ENCODE measurements at regions not wholly inside any gene's neighbourhood (a gene's known extent, or its start where the extent isn't known, plus 50 kb on each side); places are given as distances from the start of the nearest gene placed in this dataset.

DNA sequence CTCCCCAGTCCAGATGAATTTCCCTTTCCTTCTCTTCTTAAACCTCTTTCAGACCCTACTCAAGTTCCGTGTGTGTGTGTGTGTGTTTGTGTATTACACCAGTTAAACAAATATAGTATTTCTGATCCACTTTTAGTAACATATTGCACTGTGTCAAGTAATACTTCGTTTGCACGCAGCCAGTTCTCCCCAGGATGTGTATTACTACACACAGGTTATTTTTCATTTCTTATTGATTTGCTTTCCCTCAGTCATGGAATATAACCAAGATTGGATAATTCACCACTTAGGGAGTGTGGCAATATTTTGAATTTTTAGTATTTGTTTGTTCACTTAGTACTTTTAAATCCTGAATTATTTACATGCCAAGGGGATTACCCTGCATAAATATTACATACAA lies 667.0 kb downstream of the NR2F2 start:
- no peak overlapping the region for H3K27ac ChIP-seq (ENCODE audit: insufficient read depth, low read length)
- no peak overlapping the region for H2BK5ac ChIP-seq (ENCODE audit: low read depth, low read length, poor library complexity, severe bottlenecking)
- no TSS peak for BruUV-seq (replicated peaks)
- no peak overlapping the region for H2AK9ac ChIP-seq (replicated peaks; ENCODE audit: low read depth, low read length, poor library complexity)
- no peaks in the 10 kb centered on the region for H3K27me3 ChIP-seq (ENCODE audit: control insufficient read depth, insufficient read depth, low read length)
- intact Hi-C loops (cut with micrococcal nuclease) (no loop called here), in situ Hi-C loops (cut with MboI; ENCODE audit: low sequenced_read_pairs) (no loop called here), dilution Hi-C loops (cut with HindIII; ENCODE audit: low sequenced_read_pairs, unreplicated experiment) (no loop called here)
- no peak overlapping the region for H4K5ac ChIP-seq (ENCODE audit: low read depth, low read length)
- H3K4me3 ChIP-seq (ENCODE audit: insufficient read depth, low read depth, low read length), result no peak overlapping the region
- DNase-seq, result no peak
- H2AFZ ChIP-seq (replicated peaks; ENCODE audit: low read length, poor library complexity), result no peak overlapping the region
- no peak overlapping the region for H2AK5ac ChIP-seq (ENCODE audit: low read depth, low read length)
- H3K79me1 ChIP-seq (ENCODE audit: low read depth in 1 of 2, low read length in 2 of 2), result no peaks in the 10 kb centered on the region
- H4K91ac ChIP-seq (ENCODE audit: insufficient read depth, low read depth, low read length), result no peak overlapping the region
- H3K9me1 ChIP-seq (ENCODE audit: insufficient read depth, low read length), result no peaks in the 10 kb centered on the region
- no CpG with 5 or more reads among the region's 3 CpGs for WGBS, 2 experiments (ENCODE audit: extremely low coverage in 2 of 2, insufficient read length in 1 of 2)
- H3K56ac ChIP-seq (ENCODE audit: extremely low read depth, insufficient read depth, low read length), result no peak overlapping the region
- no peak overlapping the region for H2BK20ac ChIP-seq (ENCODE audit: low read depth, low read length)
- H3K9ac ChIP-seq (ENCODE audit: low read depth, low read length), result no peak overlapping the region
- TF ChIP-seq RCOR1 (IDR thresholded peaks at IDR 0.05; ENCODE audit: insufficient replicate concordance, low read length) (no peak), POLR2A (IDR thresholded peaks at IDR 0.05; ENCODE audit: low read depth, low read length) (no peak), BHLHE40 (IDR thresholded peaks at IDR 0.05; ENCODE audit: low read depth, low read length) (no peak), CHD1 (IDR thresholded peaks at IDR 0.05; ENCODE audit: low read depth, low read length) (no peak), RAD21 (IDR thresholded peaks at IDR 0.05; ENCODE audit: low read length) (no peak), CEBPB (IDR thresholded peaks at IDR 0.05; ENCODE audit: low read depth, low read length) (no peak), RFX5 (IDR thresholded peaks at IDR 0.05; ENCODE audit: low read depth, low read length) (no peak), NFE2L2 (IDR thresholded peaks at IDR 0.05; ENCODE audit: low read depth, low read length) (no peak), SMC3 (IDR thresholded peaks at IDR 0.05; ENCODE audit: low read depth, low read length) (no peak), MXI1 (IDR thresholded peaks at IDR 0.05; ENCODE audit: borderline replicate concordance, low read depth, low read length) (no peak), FOS (IDR thresholded peaks at IDR 0.05; ENCODE audit: low read depth, low read length) (no peak), MAZ (IDR thresholded peaks at IDR 0.05; ENCODE audit: borderline replicate concordance, low read depth, low read length) (no peak), MAFK (IDR thresholded peaks at IDR 0.05; ENCODE audit: low read depth, low read length) (no peak)
- TF ChIP-seq, protein P1, sequence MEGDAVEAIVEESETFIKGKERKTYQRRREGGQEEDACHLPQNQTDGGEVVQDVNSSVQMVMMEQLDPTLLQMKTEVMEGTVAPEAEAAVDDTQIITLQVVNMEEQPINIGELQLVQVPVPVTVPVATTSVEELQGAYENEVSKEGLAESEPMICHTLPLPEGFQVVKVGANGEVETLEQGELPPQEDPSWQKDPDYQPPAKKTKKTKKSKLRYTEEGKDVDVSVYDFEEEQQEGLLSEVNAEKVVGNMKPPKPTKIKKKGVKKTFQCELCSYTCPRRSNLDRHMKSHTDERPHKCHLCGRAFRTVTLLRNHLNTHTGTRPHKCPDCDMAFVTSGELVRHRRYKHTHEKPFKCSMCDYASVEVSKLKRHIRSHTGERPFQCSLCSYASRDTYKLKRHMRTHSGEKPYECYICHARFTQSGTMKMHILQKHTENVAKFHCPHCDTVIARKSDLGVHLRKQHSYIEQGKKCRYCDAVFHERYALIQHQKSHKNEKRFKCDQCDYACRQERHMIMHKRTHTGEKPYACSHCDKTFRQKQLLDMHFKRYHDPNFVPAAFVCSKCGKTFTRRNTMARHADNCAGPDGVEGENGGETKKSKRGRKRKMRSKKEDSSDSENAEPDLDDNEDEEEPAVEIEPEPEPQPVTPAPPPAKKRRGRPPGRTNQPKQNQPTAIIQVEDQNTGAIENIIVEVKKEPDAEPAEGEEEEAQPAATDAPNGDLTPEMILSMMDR (conservative IDR thresholded peaks at IDR 0.05; ENCODE audit: low read depth, low read length), result no peak
- TF ChIP-seq, protein P2, sequence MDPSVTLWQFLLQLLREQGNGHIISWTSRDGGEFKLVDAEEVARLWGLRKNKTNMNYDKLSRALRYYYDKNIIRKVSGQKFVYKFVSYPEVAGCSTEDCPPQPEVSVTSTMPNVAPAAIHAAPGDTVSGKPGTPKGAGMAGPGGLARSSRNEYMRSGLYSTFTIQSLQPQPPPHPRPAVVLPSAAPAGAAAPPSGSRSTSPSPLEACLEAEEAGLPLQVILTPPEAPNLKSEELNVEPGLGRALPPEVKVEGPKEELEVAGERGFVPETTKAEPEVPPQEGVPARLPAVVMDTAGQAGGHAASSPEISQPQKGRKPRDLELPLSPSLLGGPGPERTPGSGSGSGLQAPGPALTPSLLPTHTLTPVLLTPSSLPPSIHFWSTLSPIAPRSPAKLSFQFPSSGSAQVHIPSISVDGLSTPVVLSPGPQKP (IDR thresholded peaks at IDR 0.05; ENCODE audit: borderline replicate concordance, low read depth, low read length), result no peak
- TF ChIP-seq, protein P3, sequence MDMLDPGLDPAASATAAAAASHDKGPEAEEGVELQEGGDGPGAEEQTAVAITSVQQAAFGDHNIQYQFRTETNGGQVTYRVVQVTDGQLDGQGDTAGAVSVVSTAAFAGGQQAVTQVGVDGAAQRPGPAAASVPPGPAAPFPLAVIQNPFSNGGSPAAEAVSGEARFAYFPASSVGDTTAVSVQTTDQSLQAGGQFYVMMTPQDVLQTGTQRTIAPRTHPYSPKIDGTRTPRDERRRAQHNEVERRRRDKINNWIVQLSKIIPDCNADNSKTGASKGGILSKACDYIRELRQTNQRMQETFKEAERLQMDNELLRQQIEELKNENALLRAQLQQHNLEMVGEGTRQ (IDR thresholded peaks at IDR 0.05; ENCODE audit: low read depth, low read length), result no peak
- no peak overlapping the region for H3K23ac ChIP-seq (ENCODE audit: low read depth, low read length)
- H2BK15ac ChIP-seq (ENCODE audit: low read depth, low read length), result no peak overlapping the region
- ChIA-PET POLR2A (ENCODE audit: unreplicated experiment) (no interaction called here), CTCF (no interaction called here)
- H3K14ac ChIP-seq (replicated peaks; ENCODE audit: low read depth, low read length), result no peak overlapping the region
- no peak overlapping the region for H3K4me2 ChIP-seq (ENCODE audit: low read depth, low read length)
- no peak for ATAC-seq (ENCODE audit: low read depth)
- no peak overlapping the region for H2BK120ac ChIP-seq (ENCODE audit: low read depth, low read length)
- peaks cover 4% of the 10 kb centered on the region for H3K9me3 ChIP-seq (ENCODE audit: control insufficient read depth, insufficient read depth, low read length)
- no peak overlapping the region for H3K18ac ChIP-seq (ENCODE audit: low read depth, low read length)
- no peak overlapping the region for H3K4ac ChIP-seq (ENCODE audit: low read depth, low read length)
- no peaks in the 10 kb centered on the region for H4K20me1 ChIP-seq (ENCODE audit: insufficient read depth, low read length)
- no peaks in the 10 kb centered on the region for H3K36me3 ChIP-seq (ENCODE audit: control insufficient read depth, insufficient read depth, low read length)
- H4K8ac ChIP-seq (ENCODE audit: low read depth in 2 of 2, low read length in 2 of 2), result no peak overlapping the region
- H3K4me1 ChIP-seq (ENCODE audit: control insufficient read depth, insufficient read depth, low read length), result no peaks in the 10 kb centered on the region

Measured in IMR-90 (cell line).